HFFc6 (cell line): ENCODE measurements at regions not wholly inside any gene's neighbourhood (a gene's known extent, or its start where the extent isn't known, plus 50 kb on each side); places are given as distances from the start of the nearest gene placed in this dataset.

Experiments
- DNase-seq: peaks from one replicate; pipeline ENCODE4 v3.0.0-alpha.2; 2018
- H3K27ac Mint-ChIP-seq: 2 replicates; pipeline ENCODE4 v1.8.0; 2020; ENCODE audit warnings: mild to moderate bottlenecking, mixed read lengths
- H3K27me3 Mint-ChIP-seq: 2 replicates; pipeline ENCODE4 v1.8.0; 2021; ENCODE audit warnings: mild to moderate bottlenecking, moderate library complexity, mixed read lengths; ENCODE audit not compliant: insufficient read depth
- H3K36me3 Mint-ChIP-seq: 2 replicates; pipeline ENCODE4 v1.8.0; 2021; ENCODE audit warnings: low read depth, mixed read lengths
- H3K4me1 Mint-ChIP-seq: 2 replicates; pipeline ENCODE4 v1.8.0; 2020; ENCODE audit warnings: low read depth, mixed read lengths
- H3K4me3 Mint-ChIP-seq: 2 replicates; pipeline ENCODE4 v1.8.0; 2020; ENCODE audit warnings: mild to moderate bottlenecking, moderate library complexity, mixed read lengths
- H3K9me3 Mint-ChIP-seq: 2 replicates; pipeline ENCODE4 v1.8.0; 2020; ENCODE audit warnings: mild to moderate bottlenecking, mixed read lengths
- CTCF ChIP-seq: fragments of 200-600 bp; sonication (generic); IDR thresholded peaks from 2 replicates; pipeline ENCODE4 v1.5.0; 2021; ENCODE audit warnings: antibody characterized with exemption, mild to moderate bottlenecking

- Mint-ChIP-seq H3K36me3 (no peaks in the 10 kb centered on the region), H3K27me3 (peaks cover 5% of the 10 kb centered on the region; the same call in 1 of the 2 replicates), H3K4me3 (no peak overlapping the region), H3K9me3 (no peaks in the 10 kb centered on the region), H3K27ac (no peak overlapping the region), H3K4me1 (no peaks in the 10 kb centered on the region)
- no peak for DNase-seq
- no peak for TF ChIP-seq CTCF
Measured at GRCh38 chrX:40521868-40522450, 58.8 kb upstream of the ATP6AP2 start.

DNA sequence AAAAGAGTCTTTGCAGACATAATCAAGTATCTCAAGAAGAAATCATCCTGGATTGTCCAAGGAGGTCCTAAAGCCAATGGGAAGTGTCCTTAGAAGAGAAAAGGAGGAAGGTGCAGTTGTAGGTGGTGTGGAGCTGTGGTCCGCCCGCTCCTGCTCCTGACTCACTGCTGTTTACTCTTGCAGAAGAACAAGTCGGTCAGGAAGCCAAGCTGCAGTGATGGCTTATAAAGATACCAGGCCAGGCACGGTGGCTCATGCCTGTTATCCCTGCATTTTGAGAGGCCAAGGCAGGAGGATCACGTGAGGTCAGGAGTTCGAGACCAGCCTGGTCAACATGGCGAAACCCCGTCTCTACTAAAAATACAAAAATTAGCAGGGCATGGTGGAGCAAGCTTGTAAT, 66.4 kb upstream of the ATP6AP2 start:
- TF ChIP-seq CTCF: no peak
- no peak for DNase-seq
- H3K27ac Mint-ChIP-seq: no peak overlapping the region
- peaks cover 2% of the 10 kb centered on the region; the same call in 1 of the 2 replicates for H3K27me3 Mint-ChIP-seq
- H3K36me3 Mint-ChIP-seq: no peaks in the 10 kb centered on the region
- H3K4me3 Mint-ChIP-seq: no peak overlapping the region
- no peaks in the 10 kb centered on the region for H3K4me1 Mint-ChIP-seq
- H3K9me3 Mint-ChIP-seq: no peaks in the 10 kb centered on the region

GRCh38 chrX:40513835-40514234, 66.9 kb upstream of the ATP6AP2 start:
- Mint-ChIP-seq H3K36me3 (no peaks in the 10 kb centered on the region), H3K4me1 (no peaks in the 10 kb centered on the region), H3K4me3 (no peak overlapping the region), H3K9me3 (no peaks in the 10 kb centered on the region), H3K27me3 (peaks cover 2% of the 10 kb centered on the region; the same call in 1 of the 2 replicates), H3K27ac (no peak overlapping the region)
- TF ChIP-seq CTCF: no peak
- no peak for DNase-seq

DNA sequence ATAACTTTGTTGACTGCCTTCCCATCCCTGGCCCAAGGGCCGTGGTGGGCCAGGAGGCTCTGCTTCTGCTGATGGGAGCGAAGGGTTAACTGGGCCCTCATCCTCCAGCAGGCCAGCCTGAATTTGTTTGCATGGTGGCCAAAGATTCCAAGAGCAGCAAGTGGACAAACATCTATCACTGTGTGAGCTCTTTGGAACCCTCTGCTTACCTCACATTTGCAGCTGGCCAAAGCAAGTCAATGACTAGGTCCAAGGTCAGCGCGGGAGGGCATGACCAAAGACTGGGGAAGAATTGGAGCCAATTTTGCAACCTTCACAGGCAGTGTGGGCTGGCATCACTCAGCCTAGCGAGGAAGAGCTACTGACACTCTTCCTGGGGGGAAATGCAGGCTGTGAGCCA, 67.8 kb upstream of the ATP6AP2 start:
- Mint-ChIP-seq H3K36me3 (no peaks in the 10 kb centered on the region), H3K9me3 (no peaks in the 10 kb centered on the region), H3K27ac (no peak overlapping the region), H3K4me3 (no peak overlapping the region), H3K4me1 (no peaks in the 10 kb centered on the region), H3K27me3 (no peaks in the 10 kb centered on the region; the same call in 1 of the 2 replicates)
- TF ChIP-seq CTCF: no peak
- no peak for DNase-seq

DNA sequence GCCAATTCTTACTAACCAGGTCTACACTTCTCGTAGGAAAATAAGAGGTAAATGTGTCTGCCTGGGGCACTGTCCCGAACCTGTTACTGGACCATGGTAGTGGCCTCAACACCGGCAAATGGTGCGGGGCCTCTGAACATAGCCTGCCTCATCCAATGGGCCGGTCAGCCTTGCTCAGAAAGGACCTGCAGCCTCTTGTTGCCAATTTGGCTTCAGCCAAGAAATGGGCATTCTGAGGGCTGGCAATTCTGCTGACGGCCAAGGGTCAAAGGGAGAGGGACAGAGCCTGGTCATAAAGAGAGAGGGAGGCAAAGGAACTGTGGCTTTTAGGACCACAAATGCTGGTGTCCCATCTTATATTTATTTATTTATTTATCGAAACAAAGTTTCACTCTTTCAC, 69.5 kb upstream of the ATP6AP2 start:
- peaks cover 6% of the 10 kb centered on the region; the same call in 1 of the 2 replicates for H3K4me1 Mint-ChIP-seq
- TF ChIP-seq CTCF: no peak
- DNase-seq: no peak
- H3K27me3 Mint-ChIP-seq: no peaks in the 10 kb centered on the region; the same call in 1 of the 2 replicates
- no peaks in the 10 kb centered on the region for H3K9me3 Mint-ChIP-seq
- H3K4me3 Mint-ChIP-seq: no peak overlapping the region
- no peaks in the 10 kb centered on the region for H3K36me3 Mint-ChIP-seq
- H3K27ac Mint-ChIP-seq: no peak overlapping the region

GRCh38 chrX:40508560-40508959, 72.2 kb upstream of the ATP6AP2 start:
- no peak for TF ChIP-seq CTCF
- Mint-ChIP-seq H3K9me3 (no peaks in the 10 kb centered on the region), H3K4me1 (peaks cover 27% of the 10 kb centered on the region), H3K36me3 (no peaks in the 10 kb centered on the region), H3K4me3 (no peak overlapping the region), H3K27ac (no peak overlapping the region), H3K27me3 (no peaks in the 10 kb centered on the region; the same call in 1 of the 2 replicates)
- DNase-seq: no peak
